ENCODE measurements at regions not wholly inside any gene's neighbourhood (a gene's known extent, or its start where the extent isn't known, plus 50 kb on each side); places are given as distances from the start of the nearest gene placed in this dataset.

DNA sequence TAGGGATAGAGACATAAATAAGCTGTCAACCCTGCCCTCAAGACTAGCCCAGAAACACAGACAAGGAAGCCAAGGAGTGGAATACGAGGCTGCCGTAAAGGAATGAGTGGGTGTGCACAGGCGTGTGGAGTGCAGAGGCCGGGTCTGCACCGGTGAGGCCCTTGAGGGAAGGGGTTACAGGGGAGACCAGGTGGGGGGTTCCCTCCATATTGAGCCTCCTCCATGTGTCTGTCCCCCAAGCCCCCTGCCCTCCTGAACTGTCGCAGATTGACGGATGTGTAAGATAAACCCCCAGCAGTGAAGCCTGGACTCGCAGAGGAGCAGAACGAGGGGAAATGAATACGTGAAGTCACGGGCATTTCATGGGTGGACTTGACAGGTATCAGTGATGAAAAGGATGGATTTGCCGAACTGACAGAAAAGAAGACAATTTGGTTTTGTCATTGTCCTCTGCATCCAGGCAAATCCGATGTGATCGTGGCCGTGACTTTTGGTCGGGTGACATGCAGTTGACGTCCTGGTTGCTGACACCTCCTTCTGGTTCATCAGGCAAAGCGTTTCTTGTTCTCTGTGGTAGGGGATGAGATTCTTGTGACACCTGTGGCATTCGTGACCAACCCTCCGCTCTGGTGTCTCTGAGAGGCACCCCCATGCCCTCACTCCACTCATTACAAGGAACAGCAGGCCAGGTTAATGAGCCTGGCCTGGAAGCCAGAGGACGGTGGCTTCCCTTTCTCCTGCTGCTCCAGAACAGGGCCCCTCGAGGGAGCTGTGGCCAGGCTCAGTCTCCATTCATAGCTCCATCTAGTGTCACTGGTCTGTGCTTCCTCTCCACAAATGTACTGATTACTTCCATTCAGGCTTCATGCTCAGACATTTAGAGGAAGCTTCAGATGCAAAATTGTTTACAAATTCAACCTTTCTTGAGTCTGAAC lies 223.1 kb upstream of the B3GAT1 start:
- no peaks in the 10 kb centered on the region for H3K36me3 Mint-ChIP-seq (ENCODE audit: low read depth, unreplicated experiment)
- TF ChIP-seq EZH2 (IDR thresholded peaks at IDR 0.05; ENCODE audit: insufficient read depth, low read length), result no peak
- TF ChIP-seq, protein P1, sequence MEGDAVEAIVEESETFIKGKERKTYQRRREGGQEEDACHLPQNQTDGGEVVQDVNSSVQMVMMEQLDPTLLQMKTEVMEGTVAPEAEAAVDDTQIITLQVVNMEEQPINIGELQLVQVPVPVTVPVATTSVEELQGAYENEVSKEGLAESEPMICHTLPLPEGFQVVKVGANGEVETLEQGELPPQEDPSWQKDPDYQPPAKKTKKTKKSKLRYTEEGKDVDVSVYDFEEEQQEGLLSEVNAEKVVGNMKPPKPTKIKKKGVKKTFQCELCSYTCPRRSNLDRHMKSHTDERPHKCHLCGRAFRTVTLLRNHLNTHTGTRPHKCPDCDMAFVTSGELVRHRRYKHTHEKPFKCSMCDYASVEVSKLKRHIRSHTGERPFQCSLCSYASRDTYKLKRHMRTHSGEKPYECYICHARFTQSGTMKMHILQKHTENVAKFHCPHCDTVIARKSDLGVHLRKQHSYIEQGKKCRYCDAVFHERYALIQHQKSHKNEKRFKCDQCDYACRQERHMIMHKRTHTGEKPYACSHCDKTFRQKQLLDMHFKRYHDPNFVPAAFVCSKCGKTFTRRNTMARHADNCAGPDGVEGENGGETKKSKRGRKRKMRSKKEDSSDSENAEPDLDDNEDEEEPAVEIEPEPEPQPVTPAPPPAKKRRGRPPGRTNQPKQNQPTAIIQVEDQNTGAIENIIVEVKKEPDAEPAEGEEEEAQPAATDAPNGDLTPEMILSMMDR (IDR thresholded peaks at IDR 0.05; ENCODE audit: insufficient read depth, low read depth, low read length), result no peak
- H3K27ac Mint-ChIP-seq (ENCODE audit: unreplicated experiment), result no peak overlapping the region
- peaks cover 50% of the 10 kb centered on the region for H3K27me3 Mint-ChIP-seq (ENCODE audit: low read depth, unreplicated experiment)
- Histone ChIP-seq H3K79me2 (ENCODE audit: insufficient read depth, low read length) (no peaks in the 10 kb centered on the region), H3K27ac (ENCODE audit: low read depth, low read length) (no peak overlapping the region), H3K27me3 (ENCODE audit: insufficient read depth, low read length) (no peaks in the 10 kb centered on the region), H2AFZ (ENCODE audit: low read depth, low read length) (no peak overlapping the region), H3K9ac (ENCODE audit: low read length) (no peak overlapping the region), H3K4me1 (ENCODE audit: insufficient read depth, low read length) (no peaks in the 10 kb centered on the region), H3K4me2 (ENCODE audit: low read length) (no peak overlapping the region), H4K20me1 (ENCODE audit: insufficient read depth, low read length) (no peaks in the 10 kb centered on the region), H3K36me3 (ENCODE audit: insufficient read depth, low read length) (no peaks in the 10 kb centered on the region), H3K4me3 (ENCODE audit: insufficient read depth, low read depth, low read length) (no peak overlapping the region), H3K9me3 (ENCODE audit: insufficient read depth, low read depth, low read length) (no peaks in the 10 kb centered on the region)
- no peak overlapping the region for H3K4me3 Mint-ChIP-seq (ENCODE audit: unreplicated experiment)
- FAIRE-seq, result no peak
- no peaks in the 10 kb centered on the region for H3K4me1 Mint-ChIP-seq (ENCODE audit: low read depth, unreplicated experiment)
- no peak for DNase-seq (ENCODE audit: low read depth)
- peaks cover 4% of the 10 kb centered on the region for H3K9me3 Mint-ChIP-seq (ENCODE audit: unreplicated experiment)

- no peaks in the 10 kb centered on the region for H3K4me1 Mint-ChIP-seq (ENCODE audit: low read depth, unreplicated experiment)
- no peaks in the 10 kb centered on the region for H3K9me3 ChIP-seq (ENCODE audit: insufficient read depth, low read depth, low read length)
- no peak for DNase-seq (ENCODE audit: low read depth)
- no peaks in the 10 kb centered on the region for H4K20me1 ChIP-seq (ENCODE audit: insufficient read depth, low read length)
- H3K4me3 ChIP-seq (ENCODE audit: insufficient read depth, low read depth, low read length), result no peak overlapping the region
- no peak for TF ChIP-seq EZH2 (IDR thresholded peaks at IDR 0.05; ENCODE audit: insufficient read depth, low read length)
- TF ChIP-seq, protein P1 (IDR thresholded peaks at IDR 0.05; ENCODE audit: insufficient read depth, low read depth, low read length), result no peak
- H3K79me2 ChIP-seq (ENCODE audit: insufficient read depth, low read length), result no peaks in the 10 kb centered on the region
- no peak overlapping the region for H3K9ac ChIP-seq (ENCODE audit: low read length)
- no peaks in the 10 kb centered on the region for H3K27me3 ChIP-seq (ENCODE audit: insufficient read depth, low read length)
- H3K36me3 ChIP-seq (ENCODE audit: insufficient read depth, low read length), result no peaks in the 10 kb centered on the region
- no peak overlapping the region for H3K4me3 Mint-ChIP-seq (ENCODE audit: unreplicated experiment)
- H3K27me3 Mint-ChIP-seq (ENCODE audit: low read depth, unreplicated experiment), result peaks cover 42% of the 10 kb centered on the region
- H3K4me2 ChIP-seq (ENCODE audit: low read length), result no peak overlapping the region
- H3K4me1 ChIP-seq (ENCODE audit: insufficient read depth, low read length), result no peaks in the 10 kb centered on the region
- H2AFZ ChIP-seq (ENCODE audit: low read depth, low read length), result no peak overlapping the region
- FAIRE-seq, result no peak
- no peak overlapping the region for H3K27ac ChIP-seq (ENCODE audit: low read depth, low read length)
- peaks cover 2% of the 10 kb centered on the region for H3K9me3 Mint-ChIP-seq (ENCODE audit: unreplicated experiment)
- H3K36me3 Mint-ChIP-seq (ENCODE audit: low read depth, unreplicated experiment), result no peaks in the 10 kb centered on the region
- H3K27ac Mint-ChIP-seq (ENCODE audit: unreplicated experiment), result no peak overlapping the region
Observed at GRCh38 chr11:134633276-134633675, 221.2 kb upstream of the B3GAT1 start.

Data from astrocyte (in vitro differentiated cells and primary cell).